Body of pancreas (tissue), 4 donors: ENCODE measurements at regions not wholly inside any gene's neighbourhood (a gene's known extent, or its start where the extent isn't known, plus 50 kb on each side); places are given as distances from the start of the nearest gene placed in this dataset.

Source experiments
- CTCF ChIP-seq, 7 experiments: fragments of 450-650 bp in 4 of 7; fragments of 200-600 bp in 3 of 7; sonication (generic) in 3 of 7; IDR thresholded peaks; one replicate each; pipeline ENCODE4 v1.5.1; 2016 to 2019; ENCODE audit warnings: antibody characterized with exemption in 7 of 7
- POLR2A ChIP-seq, 3 donors: fragments of 450-650 bp; IDR thresholded peaks; one replicate each; pipeline ENCODE4 v1.6.1; 2016; ENCODE audit warnings: antibody characterized with exemption in 3 of 3, mild to moderate bottlenecking in 2 of 3

GRCh38 chr6:141562186-141562811 is 570.4 kb upstream of the GJE1 start:
- TF ChIP-seq POLR2A (IDR thresholded peaks at IDR 0.05) (no peak), CTCF (IDR thresholded peaks at IDR 0.05) (no peak)
